ENCODE measurements at regions not wholly inside any gene's neighbourhood (a gene's known extent, or its start where the extent isn't known, plus 50 kb on each side); places are given as distances from the start of the nearest gene placed in this dataset.
A peak's percentile ranks its signal among the peaks of the same experiment; 100 is the strongest.
"Not testable (repeated sequence)": the region's sequence is repeated elsewhere in the genome, so short reads cannot be mapped to it uniquely, and the experiment has no call there.

DNA sequence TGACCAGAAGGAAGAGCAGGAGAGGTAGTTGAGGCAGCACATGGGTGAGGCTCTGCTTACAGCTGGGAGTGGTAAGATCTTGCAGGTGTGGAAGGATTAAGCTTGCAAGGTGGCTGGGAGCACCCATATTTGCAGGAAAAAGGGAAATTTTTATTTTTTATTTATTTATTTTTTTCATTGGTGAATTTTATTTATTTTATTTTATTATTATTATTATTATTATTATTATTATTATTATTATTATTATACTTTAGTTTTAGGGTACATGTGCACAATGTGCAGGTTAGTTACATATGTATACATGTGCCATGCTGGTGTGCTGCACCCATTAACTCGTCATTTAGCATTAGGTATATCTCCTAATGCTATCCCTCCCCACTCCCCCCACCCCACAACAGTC, 297.4 kb upstream of the BOD1L1 start:
- not testable (repeated sequence) for H3K18ac ChIP-seq (ENCODE audit: low read length)
- no CpG with 5 or more reads among the region's 1 CpG for WGBS (ENCODE audit: extremely low coverage, insufficient coverage, insufficient read length)

DNA sequence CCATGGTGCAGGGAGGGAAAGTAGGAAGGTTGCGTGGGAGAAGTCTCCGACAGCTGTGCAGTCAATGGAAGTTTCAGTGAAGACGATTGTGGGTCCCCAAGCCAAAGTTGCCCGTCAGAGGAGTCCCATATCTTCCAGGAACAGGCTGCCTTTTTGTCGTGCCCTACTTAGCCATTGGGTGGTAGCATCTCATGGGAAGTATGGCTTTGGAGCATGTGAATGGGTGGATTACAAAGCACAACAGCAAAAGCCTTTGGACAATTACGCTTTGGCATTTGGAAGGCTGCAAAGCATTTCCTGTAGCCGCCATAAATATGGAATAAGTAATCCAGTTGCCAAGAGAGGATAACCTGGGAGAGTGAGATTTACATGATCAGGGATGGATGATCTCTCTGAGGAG, 300.7 kb upstream of the BOD1L1 start:
- Histone ChIP-seq H3K79me2 (ENCODE audit: control insufficient read depth, insufficient read depth, low read length, poor library complexity) (no peaks in the 10 kb centered on the region), H2AK5ac (ENCODE audit: low read length) (no peak overlapping the region), H3K27me3 (ENCODE audit: insufficient read depth, low read length) (no peaks in the 10 kb centered on the region), H3K23ac (ENCODE audit: low read length) (no peak overlapping the region), H4K91ac (ENCODE audit: low read depth, low read length) (no peak overlapping the region), H3K14ac (ENCODE audit: low read length) (no peak overlapping the region), H3K27ac (ENCODE audit: low read depth, low read length) (no peak overlapping the region), H3K9ac (ENCODE audit: low read length) (no peak overlapping the region), H4K12ac (ENCODE audit: low read depth, low read length) (no peak overlapping the region), H3K79me1 (ENCODE audit: low read length) (no peaks in the 10 kb centered on the region), H3K9me3 (ENCODE audit: insufficient read depth, low read depth, low read length) (no peaks in the 10 kb centered on the region), H2AFZ (ENCODE audit: insufficient read depth, low read length, poor library complexity) (no peak overlapping the region), H2BK120ac (ENCODE audit: insufficient read depth, low read length, poor library complexity) (no peak overlapping the region), H3K4me1 (ENCODE audit: control insufficient read depth in 1 of 2, insufficient read depth in 2 of 2, low read length in 2 of 2) (no peaks in the 10 kb centered on the region), H3K4me3 (ENCODE audit: low read depth, low read length) (no peak overlapping the region), H3K36me3 (ENCODE audit: control insufficient read depth in 1 of 2, insufficient read depth in 2 of 2, low read length in 2 of 2) (no peaks in the 10 kb centered on the region), H3K18ac (ENCODE audit: low read length) (no peak overlapping the region), H2BK12ac (ENCODE audit: low read length) (no peak overlapping the region), H2BK5ac (ENCODE audit: low read depth, low read length, poor library complexity) (no peak overlapping the region), H3K4me2 (ENCODE audit: low read length) (no peak overlapping the region), H3K4ac (ENCODE audit: low read depth, low read length) (no peak overlapping the region), H4K8ac (ENCODE audit: low read depth, low read length) (no peak overlapping the region)
- WGBS (ENCODE audit: extremely low coverage, insufficient coverage, insufficient read length), result no CpG with 5 or more reads among the region's 7 CpGs
- DNase-seq, result no peak

More for the DNA sequence above, 297.4 kb upstream of the BOD1L1 start:
- DNase-seq; H3K27ac ChIP-seq (ENCODE audit: low read depth, low read length); H3K36me3 ChIP-seq (ENCODE audit: control insufficient read depth in 1 of 2, insufficient read depth in 2 of 2, low read length in 2 of 2); H3K23ac ChIP-seq (ENCODE audit: low read length); H2AFZ ChIP-seq (ENCODE audit: insufficient read depth, low read length, poor library complexity); H3K27me3 ChIP-seq (ENCODE audit: insufficient read depth, low read length); H2BK5ac ChIP-seq (ENCODE audit: low read depth, low read length, poor library complexity); H4K8ac ChIP-seq (ENCODE audit: low read depth, low read length); H3K79me1 ChIP-seq (ENCODE audit: low read length); H3K4me2 ChIP-seq (ENCODE audit: low read length); H3K4me1 ChIP-seq (ENCODE audit: control insufficient read depth in 1 of 2, insufficient read depth in 2 of 2, low read length in 2 of 2); H3K4ac ChIP-seq (ENCODE audit: low read depth, low read length); H2BK12ac ChIP-seq (ENCODE audit: low read length); H3K79me2 ChIP-seq (ENCODE audit: control insufficient read depth, insufficient read depth, low read length, poor library complexity); H2AK5ac ChIP-seq (ENCODE audit: low read length); H4K12ac ChIP-seq (ENCODE audit: low read depth, low read length); H2BK120ac ChIP-seq (ENCODE audit: insufficient read depth, low read length, poor library complexity); H4K91ac ChIP-seq (ENCODE audit: low read depth, low read length); H3K4me3 ChIP-seq (ENCODE audit: low read depth, low read length); H3K9ac ChIP-seq (ENCODE audit: low read length); H3K9me3 ChIP-seq (ENCODE audit: insufficient read depth, low read depth, low read length); H3K14ac ChIP-seq (ENCODE audit: low read length): not testable (repeated sequence)

DNA sequence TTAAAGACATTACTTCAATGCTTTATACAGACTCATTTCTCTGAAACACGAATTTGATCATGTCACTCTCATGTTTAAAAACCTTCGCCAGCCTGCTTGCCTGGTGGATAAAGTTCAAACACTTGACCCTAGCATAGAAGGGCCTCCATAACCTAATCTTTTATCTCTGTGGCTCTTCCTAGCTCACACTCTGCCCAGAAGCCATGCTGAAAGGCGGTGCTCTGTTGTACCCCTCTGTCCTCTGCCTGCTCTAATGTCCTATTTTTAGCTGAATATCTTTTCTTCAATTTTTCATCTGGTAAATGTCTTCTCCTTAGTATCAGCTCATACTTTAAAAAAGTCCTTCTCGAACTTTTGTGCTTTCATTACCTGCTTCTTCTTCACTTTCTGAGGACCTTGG, 302.6 kb upstream of the BOD1L1 start:
- Histone ChIP-seq H3K36me3 (ENCODE audit: control insufficient read depth in 1 of 2, insufficient read depth in 2 of 2, low read length in 2 of 2) (no peaks in the 10 kb centered on the region), H4K91ac (ENCODE audit: low read depth, low read length) (no peak overlapping the region), H2AK5ac (ENCODE audit: low read length) (no peak overlapping the region), H2BK5ac (ENCODE audit: low read depth, low read length, poor library complexity) (no peak overlapping the region), H3K27me3 (ENCODE audit: insufficient read depth, low read length) (no peaks in the 10 kb centered on the region), H3K4ac (ENCODE audit: low read depth, low read length) (no peak overlapping the region), H3K27ac (ENCODE audit: low read depth, low read length) (no peak overlapping the region), H3K4me2 (ENCODE audit: low read length) (no peak overlapping the region), H3K23ac (ENCODE audit: low read length) (no peak overlapping the region), H3K4me1 (ENCODE audit: control insufficient read depth in 1 of 2, insufficient read depth in 2 of 2, low read length in 2 of 2) (no peaks in the 10 kb centered on the region), H3K79me2 (ENCODE audit: control insufficient read depth, insufficient read depth, low read length, poor library complexity) (no peaks in the 10 kb centered on the region), H2BK120ac (ENCODE audit: insufficient read depth, low read length, poor library complexity) (no peak overlapping the region), H3K14ac (ENCODE audit: low read length) (no peak overlapping the region), H2AFZ (ENCODE audit: insufficient read depth, low read length, poor library complexity) (no peak overlapping the region), H3K9ac (ENCODE audit: low read length) (no peak overlapping the region), H2BK12ac (ENCODE audit: low read length) (no peak overlapping the region), H4K12ac (ENCODE audit: low read depth, low read length) (no peak overlapping the region), H3K79me1 (ENCODE audit: low read length) (no peaks in the 10 kb centered on the region), H3K18ac (ENCODE audit: low read length) (no peak overlapping the region), H3K4me3 (ENCODE audit: low read depth, low read length) (no peak overlapping the region), H4K8ac (ENCODE audit: low read depth, low read length) (no peak overlapping the region), H3K9me3 (ENCODE audit: insufficient read depth, low read depth, low read length) (no peaks in the 10 kb centered on the region)
- no peak for DNase-seq
- WGBS (ENCODE audit: extremely low coverage, insufficient coverage, insufficient read length), result no CpG with 5 or more reads among the region's 4 CpGs

DNA sequence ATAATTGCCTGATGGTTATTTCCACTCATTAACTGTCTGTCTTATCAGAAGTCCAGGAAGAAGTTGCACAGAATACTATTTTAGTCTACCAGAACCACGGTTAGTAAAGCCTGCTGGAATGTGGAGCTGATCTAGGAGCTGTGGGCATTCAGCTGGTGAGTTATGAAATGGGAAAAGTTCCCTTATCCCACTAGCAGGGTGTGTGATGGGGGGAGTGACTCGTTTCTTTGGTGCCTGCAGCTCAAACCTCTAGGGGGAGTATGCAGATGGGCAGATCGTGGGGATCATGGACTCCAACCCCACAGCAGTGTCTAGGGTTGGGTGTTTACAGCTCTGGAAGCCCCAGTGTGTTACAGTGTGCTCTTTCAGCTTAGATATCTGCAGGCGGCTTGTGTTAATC, 305.7 kb upstream of the BOD1L1 start:
- Histone ChIP-seq H3K9ac (ENCODE audit: low read length) (no peak overlapping the region), H2BK5ac (ENCODE audit: low read depth, low read length, poor library complexity) (no peak overlapping the region), H2BK120ac (ENCODE audit: insufficient read depth, low read length, poor library complexity) (no peak overlapping the region)

More for the DNA sequence above, 305.7 kb upstream of the BOD1L1 start:
- no peaks in the 10 kb centered on the region for H3K9me3 ChIP-seq (ENCODE audit: insufficient read depth, low read depth, low read length)
- no peak overlapping the region for H3K18ac ChIP-seq (ENCODE audit: low read length)
- H4K8ac ChIP-seq (ENCODE audit: low read depth, low read length), result no peak overlapping the region
- no peak overlapping the region for H3K23ac ChIP-seq (ENCODE audit: low read length)
- H3K4me3 ChIP-seq (ENCODE audit: low read depth, low read length), result no peak overlapping the region
- no CpG with 5 or more reads among the region's 4 CpGs for WGBS (ENCODE audit: extremely low coverage, insufficient coverage, insufficient read length)
- H3K79me1 ChIP-seq (ENCODE audit: low read length), result no peaks in the 10 kb centered on the region
- peak in 1 of 2 donors; percentile 7 for DNase-seq
- H3K4me1 ChIP-seq (ENCODE audit: control insufficient read depth in 1 of 2, insufficient read depth in 2 of 2, low read length in 2 of 2), result no peaks in the 10 kb centered on the region
- no peak overlapping the region for H2AFZ ChIP-seq (ENCODE audit: insufficient read depth, low read length, poor library complexity)
- H3K27ac ChIP-seq (ENCODE audit: low read depth, low read length), result no peak overlapping the region
- H3K4me2 ChIP-seq (ENCODE audit: low read length), result no peak overlapping the region
- H3K14ac ChIP-seq (ENCODE audit: low read length), result no peak overlapping the region
- H4K91ac ChIP-seq (ENCODE audit: low read depth, low read length), result no peak overlapping the region
- H3K36me3 ChIP-seq (ENCODE audit: control insufficient read depth in 1 of 2, insufficient read depth in 2 of 2, low read length in 2 of 2), result no peaks in the 10 kb centered on the region
- H2BK12ac ChIP-seq (ENCODE audit: low read length), result no peak overlapping the region
- H4K12ac ChIP-seq (ENCODE audit: low read depth, low read length), result no peak overlapping the region
- H3K79me2 ChIP-seq (ENCODE audit: control insufficient read depth, insufficient read depth, low read length, poor library complexity), result no peaks in the 10 kb centered on the region
- H3K4ac ChIP-seq (ENCODE audit: low read depth, low read length), result no peak overlapping the region
- H2AK5ac ChIP-seq (ENCODE audit: low read length), result no peak overlapping the region
- H3K27me3 ChIP-seq (ENCODE audit: insufficient read depth, low read length), result no peaks in the 10 kb centered on the region

Measured in trophoblast cell (in vitro differentiated cells and primary cell).